K562 (cell line): ENCODE measurements at regions not wholly inside any gene's neighbourhood (a gene's known extent, or its start where the extent isn't known, plus 50 kb on each side); places are given as distances from the start of the nearest gene placed in this dataset.

Experiments used
- CC2D1A ChIP-seq: fragments of 450-650 bp; IDR thresholded peaks from 2 replicates; pipeline ENCODE4 v1.6.1; 2017; ENCODE audit warnings: mild to moderate bottlenecking
- HNRNPK ChIP-seq: fragments of 200-400 bp; formaldehyde crosslinking; IDR thresholded peaks from one replicate; pipeline ENCODE4 v1.6.1; 2018; ENCODE audit warnings: mild to moderate bottlenecking, low read depth, low read length; ENCODE audit not compliant: poor library complexity, severe bottlenecking
- PPARD ChIP-seq: fragments of 250-450 bp; sonication (Bioruptor Pico); IDR thresholded peaks from 2 replicates; pipeline ENCODE4 v1.8.0; 2022; ENCODE audit warnings: inconsistent platforms, mild to moderate bottlenecking, moderate library complexity
- SRF ChIP-seq, 2 experiments: fragments of 250-450, 450-650 bp in 1 of 2; sonication (Bioruptor Pico) in 1 of 2; sonication (generic) in 1 of 2; formaldehyde crosslinking; IDR thresholded peaks; 2 replicates each; pipeline versions ENCODE4 v1.5.0 to v1.5.1; 2020 to 2022; ENCODE audit warnings: mild to moderate bottlenecking in 1 of 2, missing genetic modification reagents in 1 of 2
- TAF1 ChIP-seq: IDR thresholded peaks from 2 replicates; pipeline ENCODE4 v1.6.1; 2011; ENCODE audit warnings: mild to moderate bottlenecking, low read length, moderate library complexity; ENCODE audit not compliant: insufficient read depth, control insufficient read depth, severe bottlenecking; ENCODE audit errors: extremely low read depth
- ZNF274 ChIP-seq: IDR thresholded peaks from 2 replicates; pipeline ENCODE4 v1.6.1; 2011; ENCODE audit warnings: low read depth, mild to moderate bottlenecking, low read length, moderate library complexity, borderline replicate concordance
- ZNF77 ChIP-seq: fragments of 250-450 bp; sonication (Bioruptor Pico); IDR thresholded peaks from 2 replicates; pipeline ENCODE4 v1.5.0; 2020
- TF ChIP-seq, protein P1 (sequence below), 3 experiments: IDR thresholded peaks in 2 of 3; conservative IDR thresholded peaks in 1 of 3; 2 replicates each; pipeline ENCODE4 v1.5.1; 2011 to 2012; ENCODE audit warnings: low read length in 3 of 3, mild to moderate bottlenecking in 3 of 3, control low read depth in 2 of 3, improper control_type of control experiment in 1 of 3, inconsistent platforms in 1 of 3, low read depth in 1 of 3, mixed read lengths in 1 of 3, moderate library complexity in 1 of 3; ENCODE audit not compliant: insufficient read depth in 2 of 3
- TF ChIP-seq, protein P2 (sequence below): fragments of 150-350 bp; IDR thresholded peaks from 2 replicates; pipeline ENCODE4 v1.6.1; 2014; ENCODE audit warnings: low read depth, mild to moderate bottlenecking, low read length, borderline replicate concordance

DNA sequence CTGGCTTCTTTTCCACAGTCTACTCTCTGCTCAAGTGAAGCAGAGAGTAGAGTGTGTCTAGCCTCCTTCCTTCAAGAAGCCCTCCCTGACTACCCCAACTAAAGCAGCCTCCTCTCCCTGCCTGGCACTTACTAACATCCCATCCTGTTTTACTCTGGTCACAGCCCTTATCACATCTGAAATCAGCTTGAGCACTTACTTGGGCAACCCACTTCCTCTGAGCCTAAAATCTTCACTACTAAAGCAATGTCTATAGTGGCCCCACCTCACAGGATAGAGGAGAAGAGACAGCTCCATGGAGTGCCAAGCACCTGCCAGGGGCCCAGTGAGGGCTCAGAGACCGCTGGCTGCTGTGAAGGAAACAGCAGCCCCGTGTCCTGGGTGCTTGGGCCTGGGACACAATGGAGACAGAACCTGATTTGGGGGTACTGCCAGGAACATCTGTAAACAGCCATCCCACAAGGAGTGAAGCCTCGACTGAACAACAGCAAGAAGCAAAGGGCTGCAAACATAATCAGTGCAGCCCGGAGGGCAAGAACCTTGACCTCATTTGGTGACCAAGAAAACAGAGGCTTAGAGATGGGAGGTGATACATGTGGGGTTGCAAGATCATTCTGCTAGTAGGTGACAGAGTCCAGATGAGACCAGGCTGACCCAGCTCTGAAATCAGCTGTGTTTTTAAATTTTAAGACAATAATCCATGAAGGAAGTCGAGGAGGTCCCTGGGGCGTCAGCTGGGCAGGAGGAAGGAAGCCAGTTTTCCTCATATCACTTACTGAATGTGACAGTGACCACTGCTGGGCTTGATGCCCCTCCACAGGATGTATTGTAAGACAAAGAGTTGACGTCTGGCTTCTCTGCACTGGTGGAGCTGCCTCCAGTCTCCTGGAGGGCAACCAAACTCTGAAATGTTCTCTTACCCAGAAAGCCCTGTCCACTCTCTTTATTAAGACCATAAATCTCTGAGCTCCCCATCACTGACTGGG, 710.6 kb downstream of the MATN1 start:
- TF ChIP-seq, protein P1, sequence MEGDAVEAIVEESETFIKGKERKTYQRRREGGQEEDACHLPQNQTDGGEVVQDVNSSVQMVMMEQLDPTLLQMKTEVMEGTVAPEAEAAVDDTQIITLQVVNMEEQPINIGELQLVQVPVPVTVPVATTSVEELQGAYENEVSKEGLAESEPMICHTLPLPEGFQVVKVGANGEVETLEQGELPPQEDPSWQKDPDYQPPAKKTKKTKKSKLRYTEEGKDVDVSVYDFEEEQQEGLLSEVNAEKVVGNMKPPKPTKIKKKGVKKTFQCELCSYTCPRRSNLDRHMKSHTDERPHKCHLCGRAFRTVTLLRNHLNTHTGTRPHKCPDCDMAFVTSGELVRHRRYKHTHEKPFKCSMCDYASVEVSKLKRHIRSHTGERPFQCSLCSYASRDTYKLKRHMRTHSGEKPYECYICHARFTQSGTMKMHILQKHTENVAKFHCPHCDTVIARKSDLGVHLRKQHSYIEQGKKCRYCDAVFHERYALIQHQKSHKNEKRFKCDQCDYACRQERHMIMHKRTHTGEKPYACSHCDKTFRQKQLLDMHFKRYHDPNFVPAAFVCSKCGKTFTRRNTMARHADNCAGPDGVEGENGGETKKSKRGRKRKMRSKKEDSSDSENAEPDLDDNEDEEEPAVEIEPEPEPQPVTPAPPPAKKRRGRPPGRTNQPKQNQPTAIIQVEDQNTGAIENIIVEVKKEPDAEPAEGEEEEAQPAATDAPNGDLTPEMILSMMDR (IDR thresholded peaks at IDR 0.05 in 2 of 3, conservative IDR thresholded peaks at IDR 0.05 in 1 of 3; ENCODE audit: insufficient read depth in 2 of 3, low read depth in 1 of 3, low read length in 3 of 3): no peak
- TF ChIP-seq, protein P2, sequence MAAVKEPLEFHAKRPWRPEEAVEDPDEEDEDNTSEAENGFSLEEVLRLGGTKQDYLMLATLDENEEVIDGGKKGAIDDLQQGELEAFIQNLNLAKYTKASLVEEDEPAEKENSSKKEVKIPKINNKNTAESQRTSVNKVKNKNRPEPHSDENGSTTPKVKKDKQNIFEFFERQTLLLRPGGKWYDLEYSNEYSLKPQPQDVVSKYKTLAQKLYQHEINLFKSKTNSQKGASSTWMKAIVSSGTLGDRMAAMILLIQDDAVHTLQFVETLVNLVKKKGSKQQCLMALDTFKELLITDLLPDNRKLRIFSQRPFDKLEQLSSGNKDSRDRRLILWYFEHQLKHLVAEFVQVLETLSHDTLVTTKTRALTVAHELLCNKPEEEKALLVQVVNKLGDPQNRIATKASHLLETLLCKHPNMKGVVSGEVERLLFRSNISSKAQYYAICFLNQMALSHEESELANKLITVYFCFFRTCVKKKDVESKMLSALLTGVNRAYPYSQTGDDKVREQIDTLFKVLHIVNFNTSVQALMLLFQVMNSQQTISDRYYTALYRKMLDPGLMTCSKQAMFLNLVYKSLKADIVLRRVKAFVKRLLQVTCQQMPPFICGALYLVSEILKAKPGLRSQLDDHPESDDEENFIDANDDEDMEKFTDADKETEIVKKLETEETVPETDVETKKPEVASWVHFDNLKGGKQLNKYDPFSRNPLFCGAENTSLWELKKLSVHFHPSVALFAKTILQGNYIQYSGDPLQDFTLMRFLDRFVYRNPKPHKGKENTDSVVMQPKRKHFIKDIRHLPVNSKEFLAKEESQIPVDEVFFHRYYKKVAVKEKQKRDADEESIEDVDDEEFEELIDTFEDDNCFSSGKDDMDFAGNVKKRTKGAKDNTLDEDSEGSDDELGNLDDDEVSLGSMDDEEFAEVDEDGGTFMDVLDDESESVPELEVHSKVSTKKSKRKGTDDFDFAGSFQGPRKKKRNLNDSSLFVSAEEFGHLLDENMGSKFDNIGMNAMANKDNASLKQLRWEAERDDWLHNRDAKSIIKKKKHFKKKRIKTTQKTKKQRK: no peak
- TF ChIP-seq ZNF77 (CRISPR knock-in tag) (no peak), CC2D1A (no peak), HNRNPK (no peak), ZNF274 (no peak), PPARD (CRISPR knock-in tag) (no peak), SRF (CRISPR knock-in tag; IDR thresholded peaks at IDR 0.05) (no peak), TAF1 (no peak)
